Thoracic aorta (tissue), 2 donors: ENCODE measurements at regions not wholly inside any gene's neighbourhood (a gene's known extent, or its start where the extent isn't known, plus 50 kb on each side); places are given as distances from the start of the nearest gene placed in this dataset.

Experiments
- ATAC-seq: fragments of 150-250 bp; one replicate; pipeline ENCODE4 v1.8.0; 2017; ENCODE audit warnings: low read depth; ENCODE audit not compliant: insufficient number of reproducible peaks, low FRiP score
- DNase-seq: peaks from one replicate; pipeline ENCODE4 v3.0.0-alpha.2; 2020; ENCODE audit warnings: low spot score
- H3K27ac ChIP-seq, 2 donors: fragments of 200-600 bp; sonication (generic); 1 replicate in 1 of 2; 2 replicates in 1 of 2; pipeline ENCODE4 v1.5.1; 2016; ENCODE audit warnings: mild to moderate bottlenecking in 2 of 2, moderate library complexity in 2 of 2
- H3K27me3 ChIP-seq: fragments of 200-600 bp; sonication (generic); replicated peaks from 2 replicates; pipeline ENCODE4 v1.6.0; 2016; ENCODE audit warnings: mild to moderate bottlenecking; ENCODE audit not compliant: insufficient read depth
- H3K36me3 ChIP-seq: fragments of 200-600 bp; sonication (generic); one replicate; pipeline ENCODE4 v1.5.1; 2016
- H3K4me1 ChIP-seq, 2 donors: fragments of 200-600 bp; sonication (generic); 1 replicate in 1 of 2; 2 replicates in 1 of 2; pipeline versions ENCODE4 v1.5.1 to v1.6.0; 2016; ENCODE audit warnings: low read depth in 2 of 2, mild to moderate bottlenecking in 1 of 2; ENCODE audit not compliant: control insufficient read depth in 1 of 2
- H3K4me3 ChIP-seq: fragments of 200-600 bp; sonication (generic); 2 replicates; pipeline ENCODE4 v1.5.1; 2016; ENCODE audit warnings: mild to moderate bottlenecking
- H3K9me3 ChIP-seq: fragments of 200-600 bp; sonication (generic); 2 replicates; pipeline ENCODE4 v1.5.1; 2016
- TF ChIP-seq, protein P1 (sequence below): fragments of 200-600 bp; sonication (generic); IDR thresholded peaks from one replicate; pipeline ENCODE4 v1.5.1; 2019; ENCODE audit warnings: antibody characterized with exemption

DNA sequence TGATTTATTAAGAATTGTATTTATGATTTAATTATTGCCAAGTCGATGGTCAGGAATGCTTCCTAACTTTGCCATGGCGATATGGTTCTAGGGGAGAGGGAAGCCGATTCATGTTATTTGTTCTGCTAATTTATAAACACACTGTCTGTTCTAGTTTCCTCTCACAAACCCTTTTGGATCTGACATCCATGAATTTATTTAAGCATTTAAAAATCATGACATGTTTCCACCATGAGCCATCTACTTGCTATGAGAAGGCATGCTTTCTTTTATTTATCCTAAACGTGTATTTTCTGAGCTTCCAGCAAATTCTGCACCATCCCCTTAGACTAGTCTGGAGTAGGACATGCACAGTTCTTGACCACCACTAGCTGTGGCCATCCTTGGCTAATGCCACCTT lies 136.6 kb upstream of the STC2 start:
- Histone ChIP-seq H3K4me3 (no peak overlapping the region), H3K9me3 (no peaks in the 10 kb centered on the region), H3K27me3 (no peaks in the 10 kb centered on the region), H3K4me1 (no peaks in the 10 kb centered on the region), H3K36me3 (no peaks in the 10 kb centered on the region), H3K27ac (no peak overlapping the region)
- DNase-seq, result no peak
- TF ChIP-seq, protein P1, sequence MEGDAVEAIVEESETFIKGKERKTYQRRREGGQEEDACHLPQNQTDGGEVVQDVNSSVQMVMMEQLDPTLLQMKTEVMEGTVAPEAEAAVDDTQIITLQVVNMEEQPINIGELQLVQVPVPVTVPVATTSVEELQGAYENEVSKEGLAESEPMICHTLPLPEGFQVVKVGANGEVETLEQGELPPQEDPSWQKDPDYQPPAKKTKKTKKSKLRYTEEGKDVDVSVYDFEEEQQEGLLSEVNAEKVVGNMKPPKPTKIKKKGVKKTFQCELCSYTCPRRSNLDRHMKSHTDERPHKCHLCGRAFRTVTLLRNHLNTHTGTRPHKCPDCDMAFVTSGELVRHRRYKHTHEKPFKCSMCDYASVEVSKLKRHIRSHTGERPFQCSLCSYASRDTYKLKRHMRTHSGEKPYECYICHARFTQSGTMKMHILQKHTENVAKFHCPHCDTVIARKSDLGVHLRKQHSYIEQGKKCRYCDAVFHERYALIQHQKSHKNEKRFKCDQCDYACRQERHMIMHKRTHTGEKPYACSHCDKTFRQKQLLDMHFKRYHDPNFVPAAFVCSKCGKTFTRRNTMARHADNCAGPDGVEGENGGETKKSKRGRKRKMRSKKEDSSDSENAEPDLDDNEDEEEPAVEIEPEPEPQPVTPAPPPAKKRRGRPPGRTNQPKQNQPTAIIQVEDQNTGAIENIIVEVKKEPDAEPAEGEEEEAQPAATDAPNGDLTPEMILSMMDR, result no peak
- ATAC-seq, result no peak

DNA sequence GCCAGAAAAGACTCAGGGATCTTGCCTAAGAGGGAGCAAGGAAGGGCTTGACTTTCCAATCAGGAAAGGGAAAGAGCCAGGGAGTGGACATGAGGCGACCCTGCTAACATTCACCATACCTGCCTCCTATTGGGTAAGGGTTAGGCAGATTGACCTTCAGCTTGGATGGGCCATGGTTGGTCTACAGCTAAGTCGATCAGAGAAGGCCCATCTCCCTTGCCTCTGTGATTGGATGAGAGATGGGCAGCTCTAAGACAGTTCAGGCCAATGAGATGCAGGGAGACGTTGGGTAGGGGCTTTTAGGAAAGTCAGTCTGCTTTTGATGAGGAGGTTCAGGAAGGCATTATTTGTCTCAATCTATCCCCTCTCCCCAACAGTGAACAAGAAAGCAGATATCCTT lies 135.0 kb upstream of the STC2 start:
- Histone ChIP-seq H3K27ac (no peak overlapping the region), H3K27me3 (no peaks in the 10 kb centered on the region), H3K4me3 (no peak overlapping the region), H3K4me1 (no peaks in the 10 kb centered on the region), H3K36me3 (no peaks in the 10 kb centered on the region), H3K9me3 (no peaks in the 10 kb centered on the region)
- TF ChIP-seq, protein P1, result no peak
- no peak for DNase-seq
- ATAC-seq, result no peak

DNA sequence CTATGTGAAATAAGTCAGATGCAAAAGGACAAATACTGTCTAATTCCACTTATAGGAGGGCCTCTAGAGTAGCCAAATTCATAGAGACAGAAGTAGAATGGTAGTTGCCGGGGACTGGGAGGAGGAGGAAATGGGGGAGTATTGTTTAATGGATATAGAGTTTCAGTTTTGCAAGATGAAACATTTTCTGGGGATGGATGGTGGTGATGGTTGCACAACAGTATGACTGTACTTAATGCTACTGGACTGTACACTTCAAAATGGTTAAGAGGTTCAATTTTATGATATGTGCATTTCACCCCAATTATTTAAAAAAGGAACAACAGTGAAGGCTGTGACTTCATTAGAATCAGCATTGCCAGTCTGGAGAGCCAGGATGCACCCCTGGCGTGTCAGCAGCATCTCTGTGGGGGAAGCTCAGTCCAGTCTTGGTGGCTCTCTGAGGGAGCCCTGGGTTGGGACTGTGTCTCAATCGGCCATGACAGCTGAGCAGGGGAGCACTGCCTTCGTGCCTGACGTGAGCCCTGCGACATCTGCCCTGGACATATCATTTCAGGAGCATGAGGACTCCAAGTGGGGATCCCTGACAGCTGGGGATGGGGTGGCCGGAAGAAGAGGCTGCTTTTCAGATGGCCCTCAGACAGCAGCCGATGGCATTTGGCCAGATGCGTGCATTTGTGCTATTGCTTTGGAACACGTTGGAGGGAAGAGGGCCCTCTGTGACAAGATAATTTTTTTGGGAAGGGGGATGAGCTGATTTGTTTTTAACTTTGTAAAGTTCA lies 130.8 kb upstream of the STC2 start:
- no peak for ATAC-seq

DNA sequence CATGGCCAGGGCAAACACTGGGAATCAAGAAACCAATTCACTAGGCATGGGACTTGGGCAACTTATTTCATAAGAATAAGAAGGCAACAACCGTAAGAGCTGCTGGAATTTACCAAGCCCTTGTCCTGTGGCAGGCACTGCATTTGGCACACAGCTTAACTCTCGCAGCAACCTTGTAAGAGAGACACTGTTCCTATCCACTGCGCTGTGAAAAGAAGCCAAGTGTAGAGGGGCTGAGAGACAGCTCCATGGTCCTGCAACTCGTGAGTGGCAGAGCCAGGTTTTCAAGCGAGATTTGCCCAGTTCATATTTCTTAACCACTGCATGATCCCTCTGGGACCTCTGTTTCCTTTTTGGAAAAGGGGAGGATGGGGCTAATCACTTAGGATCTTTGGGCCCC lies 129.3 kb upstream of the STC2 start:
- ATAC-seq (no peak), DNase-seq (no peak)
- no peaks in the 10 kb centered on the region for H3K27me3 ChIP-seq
- no peak overlapping the region for H3K27ac ChIP-seq
- no peaks in the 10 kb centered on the region for H3K36me3 ChIP-seq
- H3K4me3 ChIP-seq, result no peak overlapping the region
- H3K4me1 ChIP-seq, result peaks cover 13 to 21% of the 10 kb centered on the region in 2 donors
- TF ChIP-seq, protein P1, result no peak
- H3K9me3 ChIP-seq, result no peaks in the 10 kb centered on the region

More for the DNA sequence above, 130.8 kb upstream of the STC2 start:
- H3K27me3 ChIP-seq, result no peaks in the 10 kb centered on the region
- H3K9me3 ChIP-seq, result no peaks in the 10 kb centered on the region
- no peak overlapping the region for H3K27ac ChIP-seq
- no peaks in the 10 kb centered on the region for H3K36me3 ChIP-seq
- TF ChIP-seq, protein P1, result no peak
- DNase-seq, result no peak
- H3K4me3 ChIP-seq, result no peak overlapping the region
- H3K4me1 ChIP-seq, result peaks cover 13 to 21% of the 10 kb centered on the region in 2 donors

DNA sequence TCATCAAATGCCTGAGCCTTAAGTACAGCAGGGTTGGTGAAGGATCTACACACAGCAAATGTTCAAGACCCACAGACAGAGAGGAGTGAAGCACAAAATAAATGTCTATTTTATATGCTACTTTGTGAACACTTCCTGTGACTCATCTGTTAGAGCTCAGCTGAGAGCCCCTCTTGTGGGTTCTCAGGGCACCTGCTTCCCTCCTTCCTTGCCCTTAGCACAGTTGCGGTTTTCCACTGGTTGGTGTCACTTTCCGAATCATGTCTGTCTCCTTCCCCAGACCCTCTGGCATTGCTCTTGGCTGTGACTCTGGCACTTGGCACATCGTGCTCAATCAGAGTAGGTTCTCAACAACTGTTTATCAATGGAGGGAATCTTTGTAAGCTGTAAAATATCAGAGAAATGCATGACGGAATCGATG lies 128.5 kb upstream of the STC2 start:
- TF ChIP-seq, protein P1, result no peak
- H3K27me3 ChIP-seq, result no peaks in the 10 kb centered on the region

More for the DNA sequence above, 128.5 kb upstream of the STC2 start:
- peaks cover 13 to 21% of the 10 kb centered on the region in 2 donors for H3K4me1 ChIP-seq
- no peak overlapping the region for H3K27ac ChIP-seq
- no peaks in the 10 kb centered on the region for H3K36me3 ChIP-seq
- H3K9me3 ChIP-seq, result no peaks in the 10 kb centered on the region
- ATAC-seq (no peak), DNase-seq (no peak)
- no peak overlapping the region for H3K4me3 ChIP-seq
